GM19238 (cell line): ENCODE measurements at regions not wholly inside any gene's neighbourhood (a gene's known extent, or its start where the extent isn't known, plus 50 kb on each side); places are given as distances from the start of the nearest gene placed in this dataset.
"Not testable (repeated sequence)": the region's sequence is repeated elsewhere in the genome, so short reads cannot be mapped to it uniquely, and the experiment has no call there.

Source experiments
- DNase-seq: peaks from one replicate; pipeline ENCODE4 v3.0.0; 2011; ENCODE audit warnings: low spot score; ENCODE audit not compliant: insufficient read length

- DNase-seq: no peak
Observed at GRCh38 chr2:117514371-117514770, 300.1 kb upstream of the DDX18 start.

GRCh38 chr2:117519238-117519637 lies 295.3 kb upstream of the DDX18 start:
- DNase-seq: no peak

- no peak for DNase-seq
Observed at GRCh38 chr2:117519721-117520120, 294.8 kb upstream of the DDX18 start.

DNA sequence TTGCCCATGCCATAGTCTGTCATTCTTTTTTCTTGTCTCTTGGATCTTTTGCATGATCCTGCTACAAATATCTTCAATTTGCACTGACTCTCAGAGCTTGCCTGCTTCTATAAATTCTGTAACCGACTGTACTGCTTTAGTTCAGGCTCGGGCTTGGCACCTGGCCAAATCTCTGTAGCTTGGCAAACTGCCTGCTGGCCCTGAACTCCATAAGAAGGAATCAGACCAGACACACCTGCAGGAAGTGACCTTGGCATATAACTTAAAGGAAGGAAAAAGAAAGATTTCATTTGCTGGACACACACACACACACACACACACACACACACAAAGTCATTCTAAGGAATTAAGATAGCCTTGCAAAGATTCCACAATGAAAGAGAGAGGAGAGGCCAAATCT lies 291.2 kb upstream of the DDX18 start:
- no peak for DNase-seq

GRCh38 chr2:117523711-117524238 lies 290.7 kb upstream of the DDX18 start:
- no peak for DNase-seq

DNA sequence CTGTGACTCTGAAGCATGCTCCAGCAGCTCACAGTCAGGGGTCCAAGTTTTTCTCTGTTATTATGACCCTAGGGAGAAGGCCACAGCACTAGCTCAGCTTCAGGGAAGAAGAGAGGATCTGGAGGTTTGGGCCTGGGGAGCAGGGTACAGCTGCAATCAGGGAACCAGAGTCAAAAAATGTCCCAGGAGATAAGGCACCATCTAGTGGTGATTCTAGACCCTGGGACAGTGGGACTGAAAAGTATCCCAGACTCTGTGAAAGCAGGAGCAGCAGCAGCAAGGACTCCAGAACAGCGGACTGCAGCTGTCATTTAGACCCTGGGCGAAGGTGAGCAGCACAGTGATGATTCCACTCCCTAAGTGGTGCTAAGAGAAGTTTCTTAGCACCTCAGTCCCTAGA lies 278.4 kb upstream of the DDX18 start:
- DNase-seq: no peak

DNA sequence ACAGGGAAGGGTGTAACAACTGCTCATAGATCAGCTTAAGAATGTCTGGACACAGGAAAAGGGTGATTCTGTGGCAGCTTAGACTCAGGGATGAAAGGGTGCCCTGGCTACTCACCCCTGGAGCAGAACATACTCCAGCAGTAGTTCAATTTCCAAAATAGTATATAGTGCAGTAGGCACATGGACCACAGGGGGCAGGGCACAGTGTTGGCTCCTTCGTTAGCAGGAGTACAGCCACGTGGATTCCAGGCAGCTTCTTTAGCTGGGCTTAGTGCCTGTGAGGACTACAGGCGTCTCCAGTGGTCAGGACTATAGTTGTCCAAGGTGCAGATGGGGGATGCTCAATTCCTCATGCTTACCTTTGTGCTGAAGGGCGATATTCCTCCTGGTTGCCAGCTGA lies 277.5 kb upstream of the DDX18 start:
- DNase-seq: no peak

GRCh38 chr2:117551858-117552257 lies 262.6 kb upstream of the DDX18 start:
- no peak for DNase-seq

DNA sequence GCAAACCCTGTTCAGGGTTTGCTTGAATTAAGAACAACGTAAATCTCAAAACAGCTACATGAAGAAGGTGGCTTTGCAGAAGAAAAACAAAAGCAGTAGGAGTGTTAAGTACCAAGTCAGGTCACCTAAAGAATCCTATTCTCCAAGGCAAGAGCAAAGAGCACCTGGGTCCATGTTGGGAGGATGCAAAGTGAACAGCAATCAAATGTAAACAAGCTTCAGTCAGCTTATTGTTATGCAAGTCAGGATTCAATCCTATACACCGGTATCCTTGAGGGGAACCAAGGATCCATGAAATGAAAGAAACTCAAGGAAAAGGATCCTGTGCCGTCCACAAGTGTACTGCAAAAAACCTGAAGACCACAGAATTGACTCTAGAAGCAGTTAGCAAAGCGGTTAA lies 261.0 kb upstream of the DDX18 start:
- no peak for DNase-seq

DNA sequence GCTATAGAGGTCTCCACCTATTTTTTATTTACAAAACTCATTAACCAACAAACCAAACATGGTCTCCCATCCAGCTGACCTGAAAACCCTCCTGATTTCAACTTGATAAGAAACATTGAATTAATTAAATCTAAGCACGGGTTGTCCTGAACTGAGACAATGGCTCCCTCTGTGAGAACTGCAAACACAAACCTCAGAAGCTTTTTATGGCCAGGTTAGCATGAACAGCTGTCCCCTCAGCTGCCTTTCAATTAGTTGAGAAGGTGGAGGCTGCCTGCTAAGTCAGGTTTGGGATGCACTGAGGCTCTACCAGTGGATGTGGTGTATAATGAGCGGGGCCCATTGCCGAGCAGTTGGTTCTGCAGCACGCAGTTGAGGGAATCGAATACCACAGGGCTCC lies 258.5 kb upstream of the DDX18 start:
- DNase-seq: no peak

DNA sequence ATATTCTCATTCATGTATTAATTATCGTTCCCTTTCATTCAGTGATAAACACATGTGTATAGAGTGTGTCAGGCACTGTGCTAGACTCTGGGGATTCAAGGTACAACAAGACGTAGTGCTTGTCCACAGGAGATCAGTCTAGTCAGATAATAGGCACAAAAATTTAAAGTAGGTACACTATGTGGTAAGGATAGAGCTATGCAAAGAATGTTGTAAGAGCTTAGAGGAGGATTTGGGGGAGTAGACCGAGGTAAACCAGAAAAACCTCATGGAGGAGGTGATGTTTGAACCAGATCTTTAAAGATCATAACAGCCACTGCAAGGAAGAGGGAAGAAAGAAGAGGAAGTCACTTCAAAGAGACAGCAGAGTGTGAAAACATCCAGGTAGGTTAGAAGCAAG lies 256.9 kb upstream of the DDX18 start:
- DNase-seq: no peak

DNA sequence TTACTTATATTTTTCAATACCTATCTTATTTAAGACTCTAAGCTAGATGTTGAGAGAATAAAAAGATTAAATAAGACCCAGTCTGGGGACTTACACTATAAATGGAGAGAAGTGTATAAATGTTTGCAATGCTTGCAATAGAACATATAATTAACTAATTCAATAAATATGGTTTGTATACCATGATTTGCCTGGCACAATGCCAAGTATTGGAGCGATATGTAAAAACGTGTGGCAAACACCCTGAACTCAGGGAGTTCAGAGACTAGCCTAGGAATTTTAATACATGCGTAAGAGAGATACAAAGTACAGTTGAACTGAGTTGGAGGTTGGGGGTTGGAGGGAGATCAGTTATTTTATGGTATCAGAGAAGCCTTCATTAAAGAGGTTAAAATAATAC lies 251.8 kb upstream of the DDX18 start:
- no peak for DNase-seq

GRCh38 chr2:117571590-117572349 lies 242.7 kb upstream of the DDX18 start:
- no peak for DNase-seq

- DNase-seq: no peak
Observed at GRCh38 chr2:117587310-117587709, 227.2 kb upstream of the DDX18 start.

DNA sequence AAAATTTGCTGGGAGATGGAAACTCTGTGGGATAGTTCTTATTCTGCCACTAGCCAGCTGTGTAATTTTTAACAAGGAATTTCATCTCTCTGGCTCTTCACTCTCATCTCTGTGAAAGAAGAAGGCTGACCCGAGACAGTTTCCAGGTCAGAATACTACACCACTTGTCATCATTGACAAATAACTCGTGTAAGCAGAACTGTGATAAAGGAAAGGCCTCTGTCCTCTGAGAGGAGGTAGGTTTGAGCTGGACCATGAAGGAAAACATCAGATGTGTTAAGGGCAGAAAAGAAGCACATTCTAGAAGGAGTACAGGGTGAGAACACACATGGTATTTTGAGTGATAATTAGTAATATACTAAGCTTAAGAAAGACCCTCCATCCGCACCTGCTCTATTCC lies 211.4 kb upstream of the DDX18 start:
- no peak for DNase-seq

- DNase-seq: no peak
Observed at GRCh38 chr2:117603567-117603966, 210.9 kb upstream of the DDX18 start.

GRCh38 chr2:117607202-117607601 lies 207.3 kb upstream of the DDX18 start:
- DNase-seq: no peak

DNA sequence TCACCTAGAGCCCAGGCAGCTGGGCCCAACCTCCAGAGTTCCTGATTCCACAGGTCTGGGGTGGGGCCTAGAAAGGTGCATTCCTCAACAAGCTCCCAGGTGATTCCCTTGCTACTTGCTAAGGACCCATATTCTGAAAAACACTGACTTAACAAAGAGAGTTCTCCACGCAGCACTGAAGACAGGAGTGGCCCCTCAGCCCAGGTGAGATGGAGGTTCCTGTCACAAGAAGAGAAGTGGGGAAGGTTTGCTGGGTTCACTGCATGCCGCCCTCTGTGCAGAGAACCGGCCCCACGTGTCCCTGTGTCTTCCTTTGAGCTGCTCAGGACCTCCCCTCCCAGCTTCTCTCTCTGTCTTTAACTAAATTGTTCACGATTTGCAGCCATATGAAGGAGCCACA lies 201.4 kb upstream of the DDX18 start:
- DNase-seq: no peak

GRCh38 chr2:117614296-117614695 lies 200.2 kb upstream of the DDX18 start:
- DNase-seq: no peak

DNA sequence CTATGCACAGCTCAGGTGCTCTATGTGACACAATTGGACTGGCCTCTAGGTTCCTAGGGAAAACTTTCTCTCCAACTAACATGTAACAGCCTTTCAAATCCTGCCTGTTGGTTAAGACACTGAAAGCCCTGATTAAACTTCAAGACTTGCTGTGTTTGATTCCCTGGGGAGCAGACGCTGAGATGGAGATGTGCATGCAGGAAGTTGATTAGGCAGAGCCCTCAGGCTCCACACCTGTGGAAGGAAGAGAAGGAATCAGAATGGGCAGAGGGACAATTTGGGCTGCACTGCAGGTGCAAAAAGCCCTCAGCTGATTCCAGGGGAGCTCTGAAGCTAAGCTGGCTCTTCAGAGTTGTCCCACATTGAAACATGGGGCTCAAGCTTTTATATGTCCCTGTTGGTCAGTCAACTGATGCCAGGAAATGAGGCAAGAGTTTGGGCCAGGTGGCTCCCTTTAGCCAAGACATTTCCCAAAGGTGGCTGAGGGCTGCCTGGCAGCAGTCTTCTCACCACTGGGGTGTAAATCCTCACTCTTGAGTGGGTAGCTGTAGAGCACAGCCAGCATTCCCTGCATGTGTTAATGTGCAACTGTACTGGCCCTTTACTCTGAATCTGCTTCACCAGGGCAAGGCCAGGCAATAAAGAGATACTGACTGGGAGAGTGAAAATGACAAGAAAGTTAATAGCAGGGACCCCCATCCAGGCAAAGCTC lies 199.5 kb upstream of the DDX18 start:
- DNase-seq: no peak

GRCh38 chr2:117618607-117619006 lies 195.9 kb upstream of the DDX18 start:
- no peak for DNase-seq

GRCh38 chr2:117621326-117621725 lies 193.2 kb upstream of the DDX18 start:
- DNase-seq: no peak

DNA sequence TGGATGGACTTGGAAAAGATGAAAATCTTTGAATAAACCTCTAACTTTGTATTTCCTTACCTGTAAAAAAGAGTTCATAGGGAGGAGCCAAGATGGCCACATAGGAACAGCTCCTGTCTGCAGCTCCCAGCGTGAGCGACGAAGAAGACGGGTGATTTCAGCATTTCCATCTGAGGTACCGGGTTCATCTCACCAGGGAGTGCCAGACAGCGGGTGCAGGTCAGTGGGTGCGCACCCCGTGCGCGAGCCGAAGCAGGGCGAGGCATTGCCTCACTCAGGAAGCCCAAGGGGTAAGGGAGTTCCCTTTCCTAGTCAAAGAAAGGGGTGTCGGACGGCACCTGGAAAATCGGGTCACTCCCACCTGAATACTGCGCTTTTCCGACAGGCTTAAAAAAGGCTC lies 191.3 kb upstream of the DDX18 start:
- not testable (repeated sequence) for DNase-seq
